ENCODE measurements at regions not wholly inside any gene's neighbourhood (a gene's known extent, or its start where the extent isn't known, plus 50 kb on each side); places are given as distances from the start of the nearest gene placed in this dataset.
A peak's percentile ranks its signal among the peaks of the same experiment; 100 is the strongest.
"Not testable (repeated sequence)": the region's sequence is repeated elsewhere in the genome, so short reads cannot be mapped to it uniquely, and the experiment has no call there.

- DNase-seq (ENCODE audit: low read depth) = no peak
These were observed 201.5 kb downstream of the SMAD2 start for GRCh38 chr18:47728921-47729320.

- no peak for DNase-seq (ENCODE audit: low read depth)
These were observed 203.1 kb downstream of the SMAD2 start for GRCh38 chr18:47727409-47727808.

GRCh38 chr18:47726550-47726949 lies 203.9 kb downstream of the SMAD2 start:
- DNase-seq (ENCODE audit: low read depth) = no peak

GRCh38 chr18:47725656-47726055 lies 204.8 kb downstream of the SMAD2 start:
- DNase-seq (ENCODE audit: low read depth) = no peak

- no peak for DNase-seq (ENCODE audit: low read depth)
These were observed 206.1 kb downstream of the SMAD2 start for GRCh38 chr18:47724186-47724975.

- no peak for DNase-seq (ENCODE audit: low read depth)
These were observed 208.6 kb downstream of the SMAD2 start for GRCh38 chr18:47721876-47722275.

GRCh38 chr18:47720741-47721140 lies 209.7 kb downstream of the SMAD2 start:
- DNase-seq (ENCODE audit: low read depth) = no peak

GRCh38 chr18:47719096-47719780 lies 211.2 kb downstream of the SMAD2 start:
- DNase-seq (ENCODE audit: low read depth) = no peak

- DNase-seq (ENCODE audit: low read depth) = no peak
These were observed 211.8 kb downstream of the SMAD2 start for GRCh38 chr18:47718646-47719045.

- DNase-seq (ENCODE audit: low read depth) = no peak
These were observed 213.2 kb downstream of the SMAD2 start for GRCh38 chr18:47717257-47717656.

- DNase-seq (ENCODE audit: low read depth) = no peak
These were observed 213.8 kb downstream of the SMAD2 start for GRCh38 chr18:47716632-47717185.

GRCh38 chr18:47710451-47710850 lies 220.0 kb downstream of the SMAD2 start:
- DNase-seq (ENCODE audit: low read depth) = no peak

GRCh38 chr18:47709556-47709955 lies 220.9 kb downstream of the SMAD2 start:
- no peak for DNase-seq (ENCODE audit: low read depth)

- no peak for DNase-seq (ENCODE audit: low read depth)
These were observed 222.3 kb downstream of the SMAD2 start for GRCh38 chr18:47708206-47708605.

GRCh38 chr18:47701134-47701533 lies 229.3 kb downstream of the SMAD2 start:
- DNase-seq (ENCODE audit: low read depth) = no peak

GRCh38 chr18:47696870-47697269 lies 233.6 kb downstream of the SMAD2 start:
- no peak for DNase-seq (ENCODE audit: low read depth)

- no peak for DNase-seq (ENCODE audit: low read depth)
These were observed 238.8 kb downstream of the SMAD2 start for GRCh38 chr18:47691611-47692010.

- not testable (repeated sequence) for DNase-seq (ENCODE audit: low read depth)
These were observed 239.7 kb downstream of the SMAD2 start for GRCh38 chr18:47690778-47691177.

- peak; percentile 13 for DNase-seq (ENCODE audit: low read depth)
These were observed 241.1 kb downstream of the SMAD2 start for GRCh38 chr18:47689371-47689770.

- no peak for DNase-seq (ENCODE audit: low read depth)
These were observed 243.7 kb downstream of the SMAD2 start for GRCh38 chr18:47686806-47687205.

GRCh38 chr18:47683774-47684173 lies 246.7 kb downstream of the SMAD2 start:
- peak; percentile 32 for DNase-seq (ENCODE audit: low read depth)

GRCh38 chr18:47682876-47683275 lies 247.6 kb downstream of the SMAD2 start:
- no peak for DNase-seq (ENCODE audit: low read depth)

- no peak for DNase-seq (ENCODE audit: low read depth)
These were observed 250.0 kb downstream of the SMAD2 start for GRCh38 chr18:47680488-47680887.
